H1 (cell line): ENCODE measurements at regions not wholly inside any gene's neighbourhood (a gene's known extent, or its start where the extent isn't known, plus 50 kb on each side); places are given as distances from the start of the nearest gene placed in this dataset.

ENCODE experiments used
- CTCF ChIA-PET: fragments of 300-600 bp; sonication (Branson Sonifier 250); formaldehyde crosslinking; loops from one replicate; lab custom pipeline; 2021; ENCODE audit not compliant: partially characterized antibody; lab: Charles Lee
- POLR2A ChIA-PET: fragments of 300-600 bp; sonication (Branson Sonifier 250); formaldehyde crosslinking; loops from one replicate; lab custom pipeline; 2021; ENCODE audit warnings: inconsistent platforms; ENCODE audit not compliant: partially characterized antibody; lab: Charles Lee
- DNase-seq, 2 experiments: peaks; one replicate each; pipeline versions ENCODE4 v3.0.0 to v3.0.0-alpha.2; 2010 to 2022; ENCODE audit warnings: low spot score in 2 of 2, low read depth in 1 of 2, mixed read lengths in 1 of 2
- FAIRE-seq: peaks from 2 replicates; lab custom pipeline; 2011; peaks lifted over from hg19 to GRCh38; lab: Jason Lieb, UNC
- H2AFZ ChIP-seq: 2 replicates; pipeline ENCODE4 v1.8.1; 2012; ENCODE audit warnings: low read length, inconsistent platforms
- H2AK5ac ChIP-seq: 2 replicates; pipeline ENCODE4 v1.6.1; 2013; ENCODE audit warnings: low read depth, low read length
- H2BK120ac ChIP-seq: replicated peaks from 2 replicates; pipeline ENCODE3; 2013; ENCODE audit warnings: low read depth, low read length, inconsistent platforms
- H2BK12ac ChIP-seq: 2 replicates; pipeline ENCODE4 v1.6.1; 2013; ENCODE audit warnings: low read depth, low read length
- H2BK15ac ChIP-seq: 2 replicates; pipeline ENCODE4 v1.6.1; 2013; ENCODE audit warnings: low read length
- H2BK20ac ChIP-seq: 2 replicates; pipeline ENCODE4 v1.6.1; 2013; ENCODE audit warnings: low read length
- H2BK5ac ChIP-seq: 2 replicates; pipeline ENCODE4 v1.6.1; 2013; ENCODE audit warnings: low read depth, low read length
- H3K14ac ChIP-seq: 2 replicates; pipeline ENCODE4 v1.6.1; 2013; ENCODE audit warnings: inconsistent platforms; ENCODE audit not compliant: insufficient read length
- H3K18ac ChIP-seq: 2 replicates; pipeline ENCODE4 v1.6.1; 2013; ENCODE audit warnings: low read length; ENCODE audit errors: extremely low read depth
- H3K23ac ChIP-seq: 2 replicates; pipeline ENCODE4 v1.6.1; 2013; ENCODE audit warnings: inconsistent platforms; ENCODE audit not compliant: insufficient read length
- H3K23me2 ChIP-seq: 2 replicates; pipeline ENCODE4 v1.6.1; 2013; ENCODE audit warnings: low read depth, low read length
- H3K27ac ChIP-seq: 2 replicates; pipeline ENCODE4 v1.6.1; 2011; ENCODE audit warnings: low read depth, low read length, inconsistent platforms
- H3K27me3 ChIP-seq, 4 experiments: replicated peaks in 1 of 4; 1 replicate in 1 of 4; 2 replicates in 3 of 4; pipeline versions ENCODE4 v1.6.1 to v1.8.1; 2011 to 2013; ENCODE audit warnings: low read length in 3 of 4, mild to moderate bottlenecking in 3 of 4, inconsistent platforms in 2 of 4, mixed read lengths in 2 of 4, moderate library complexity in 1 of 4; ENCODE audit not compliant: control insufficient read depth in 3 of 4, insufficient read depth in 3 of 4; ENCODE audit errors: extremely low read depth in 1 of 4
- H3K36me3 ChIP-seq, 4 experiments: 2 replicates each; pipeline versions ENCODE4 v1.6.1 to v1.8.1; 2011 to 2013; ENCODE audit warnings: mild to moderate bottlenecking in 4 of 4, low read length in 3 of 4, moderate library complexity in 2 of 4, control low read depth in 1 of 4, inconsistent platforms in 1 of 4; ENCODE audit not compliant: insufficient read depth in 4 of 4, control insufficient read depth in 2 of 4
- H3K4ac ChIP-seq: replicated peaks from 2 replicates; pipeline ENCODE3; 2013; ENCODE audit warnings: low read length, low read depth, mixed read lengths, inconsistent platforms; ENCODE audit not compliant: insufficient read length
- H3K4me1 ChIP-seq, 4 experiments: replicated peaks in 1 of 4; 1 replicate in 1 of 4; 2 replicates in 3 of 4; pipeline versions ENCODE4 v1.6.1 to v1.8.1; 2011 to 2013; ENCODE audit warnings: low read length in 3 of 4, inconsistent platforms in 2 of 4, mixed read lengths in 1 of 4; ENCODE audit not compliant: insufficient read depth in 4 of 4, control insufficient read depth in 3 of 4
- H3K4me2 ChIP-seq, 2 experiments: 2 replicates each; pipeline versions ENCODE4 v1.6.1 to v1.8.1; 2011 to 2013; ENCODE audit warnings: low read depth in 2 of 2, low read length in 2 of 2, control low read depth in 1 of 2, inconsistent platforms in 1 of 2, mild to moderate bottlenecking in 1 of 2; ENCODE audit not compliant: insufficient read depth in 1 of 2
- H3K4me3 ChIP-seq, 4 experiments: fragments of 200-600, 300-600 bp in 1 of 4; sonication (generic), shearing (Covaris generic), sonication (Bioruptor Twin) in 1 of 4; 2 replicates each; pipeline versions ENCODE4 v1.5.1 to v1.8.1; 2011 to 2016; ENCODE audit warnings: low read length in 4 of 4, low read depth in 3 of 4, control low read depth in 2 of 4, inconsistent platforms in 2 of 4, mild to moderate bottlenecking in 2 of 4, mixed read lengths in 1 of 4, moderate library complexity in 1 of 4; ENCODE audit not compliant: insufficient read depth in 2 of 4; ENCODE audit errors: extremely low read depth in 1 of 4
- H3K56ac ChIP-seq: replicated peaks from 2 replicates; pipeline ENCODE3; 2013; ENCODE audit warnings: low read depth, mild to moderate bottlenecking, mixed read lengths, low read length, inconsistent platforms; ENCODE audit not compliant: insufficient read length
- H3K79me1 ChIP-seq: 2 replicates; pipeline ENCODE4 v1.6.1; 2013; ENCODE audit warnings: low read depth, low read length, control low read depth
- H3K79me2 ChIP-seq, 2 experiments: 2 replicates each; pipeline versions ENCODE4 v1.6.1 to v1.8.1; 2012 to 2013; ENCODE audit warnings: low read length in 2 of 2, mild to moderate bottlenecking in 2 of 2, inconsistent platforms in 1 of 2; ENCODE audit not compliant: insufficient read depth in 2 of 2, control insufficient read depth in 1 of 2
- H3K9ac ChIP-seq, 4 experiments: replicated peaks in 1 of 4; 1 replicate in 1 of 4; 2 replicates in 3 of 4; pipeline versions ENCODE4 v1.6.1 to v1.8.1; 2011 to 2013; ENCODE audit warnings: low read depth in 3 of 4, low read length in 3 of 4, control low read depth in 2 of 4, mild to moderate bottlenecking in 2 of 4, moderate library complexity in 2 of 4, inconsistent platforms in 1 of 4; ENCODE audit errors: extremely low read depth in 1 of 4
- H3K9me3 ChIP-seq, 2 experiments: 2 replicates each; pipeline versions ENCODE4 v1.6.1 to v1.8.1; 2012 to 2013; ENCODE audit warnings: mild to moderate bottlenecking in 2 of 2, moderate library complexity in 2 of 2, control low read depth in 1 of 2, inconsistent platforms in 1 of 2, low read depth in 1 of 2, low read length in 1 of 2, mixed read lengths in 1 of 2; ENCODE audit not compliant: insufficient read depth in 2 of 2
- H4K20me1 ChIP-seq, 2 experiments: replicated peaks in 1 of 2; 2 replicates each; pipeline versions ENCODE3 to v1.8.1; 2011 to 2013; ENCODE audit warnings: inconsistent platforms in 2 of 2, low read length in 2 of 2, mild to moderate bottlenecking in 1 of 2; ENCODE audit not compliant: insufficient read depth in 2 of 2, control insufficient read depth in 1 of 2
- H4K5ac ChIP-seq: 2 replicates; pipeline ENCODE4 v1.6.1; 2013; ENCODE audit warnings: low read length, low read depth, mixed read lengths, inconsistent platforms; ENCODE audit not compliant: insufficient read length
- H4K8ac ChIP-seq: 2 replicates; pipeline ENCODE4 v1.8.0; 2013; ENCODE audit warnings: mild to moderate bottlenecking, moderate library complexity, low read length, inconsistent platforms; ENCODE audit not compliant: insufficient read depth; ENCODE audit errors: extremely low read depth
- H4K91ac ChIP-seq: replicated peaks from 2 replicates; pipeline ENCODE3; 2013; ENCODE audit warnings: low read length, mixed read lengths, inconsistent platforms; ENCODE audit not compliant: insufficient read length
- BCL11A ChIP-seq, 2 experiments: IDR thresholded peaks; one replicate each; pipeline ENCODE4 v1.6.1; 2011; ENCODE audit warnings: low read depth in 2 of 2, low read length in 2 of 2, mild to moderate bottlenecking in 2 of 2
- CBX5 ChIP-seq: fragments of 300-800, 300-1000 bp; sonication (generic); IDR thresholded peaks from 2 replicates; pipeline ENCODE4 v1.7.1; 2016; ENCODE audit warnings: antibody characterized with exemption, low read length, low read depth
- KDM5A ChIP-seq: fragments of 200-600 bp; IDR thresholded peaks from 2 replicates; pipeline ENCODE4 v1.7.1; 2012; ENCODE audit warnings: mild to moderate bottlenecking, low read length, inconsistent platforms, mixed read lengths
- RAD21 ChIP-seq, 2 experiments: IDR thresholded peaks in 1 of 2; conservative IDR thresholded peaks in 1 of 2; 2 replicates each; pipeline ENCODE4 v1.6.1; 2011; ENCODE audit warnings: low read depth in 2 of 2, low read length in 2 of 2, improper control_type of control experiment in 1 of 2, inconsistent platforms in 1 of 2, mild to moderate bottlenecking in 1 of 2, moderate library complexity in 1 of 2
- RFX5 ChIP-seq: IDR thresholded peaks from 2 replicates; pipeline ENCODE4 v1.6.1; 2011; ENCODE audit warnings: low read depth, low read length, improper control_type of control experiment, borderline replicate concordance
- SUZ12 ChIP-seq: fragments of 200-600 bp; sonication (generic); IDR thresholded peaks from 2 replicates; pipeline ENCODE4 v1.6.1; 2012; ENCODE audit warnings: mild to moderate bottlenecking, inconsistent platforms, low read length, moderate library complexity, mixed read lengths
- TAF1 ChIP-seq: IDR thresholded peaks from 2 replicates; pipeline ENCODE4 v1.6.1; 2011; ENCODE audit warnings: mild to moderate bottlenecking, low read depth, low read length
- TCF12 ChIP-seq: IDR thresholded peaks from 2 replicates; pipeline ENCODE4 v1.6.1; 2011; ENCODE audit warnings: low read depth, mild to moderate bottlenecking, low read length
- WGBS, 2 experiments: shearing (Covaris generic) in 1 of 2; methylation state at CpG; one replicate each; pipeline versions ENCODE4 v1.1.6 to v1.1.7; 2013 to 2015; ENCODE audit warnings: low lambda C conversion rate in 2 of 2, mixed read lengths in 2 of 2, inconsistent platforms in 1 of 2, low coverage in 1 of 2, missing lambda C conversion rate in 1 of 2; ENCODE audit not compliant: insufficient replicate concordance in 2 of 2, insufficient coverage in 1 of 2, insufficient read length in 1 of 2; ENCODE audit errors: extremely low coverage in 1 of 2, missing lambda C conversion rate in 1 of 2; 5-methylcytosine and 5-hydroxymethylcytosine counted together
- TF ChIP-seq, protein P1 (sequence below): IDR thresholded peaks from 2 replicates; pipeline ENCODE4 v1.6.1; 2012; ENCODE audit warnings: low read length, inconsistent platforms

DNA sequence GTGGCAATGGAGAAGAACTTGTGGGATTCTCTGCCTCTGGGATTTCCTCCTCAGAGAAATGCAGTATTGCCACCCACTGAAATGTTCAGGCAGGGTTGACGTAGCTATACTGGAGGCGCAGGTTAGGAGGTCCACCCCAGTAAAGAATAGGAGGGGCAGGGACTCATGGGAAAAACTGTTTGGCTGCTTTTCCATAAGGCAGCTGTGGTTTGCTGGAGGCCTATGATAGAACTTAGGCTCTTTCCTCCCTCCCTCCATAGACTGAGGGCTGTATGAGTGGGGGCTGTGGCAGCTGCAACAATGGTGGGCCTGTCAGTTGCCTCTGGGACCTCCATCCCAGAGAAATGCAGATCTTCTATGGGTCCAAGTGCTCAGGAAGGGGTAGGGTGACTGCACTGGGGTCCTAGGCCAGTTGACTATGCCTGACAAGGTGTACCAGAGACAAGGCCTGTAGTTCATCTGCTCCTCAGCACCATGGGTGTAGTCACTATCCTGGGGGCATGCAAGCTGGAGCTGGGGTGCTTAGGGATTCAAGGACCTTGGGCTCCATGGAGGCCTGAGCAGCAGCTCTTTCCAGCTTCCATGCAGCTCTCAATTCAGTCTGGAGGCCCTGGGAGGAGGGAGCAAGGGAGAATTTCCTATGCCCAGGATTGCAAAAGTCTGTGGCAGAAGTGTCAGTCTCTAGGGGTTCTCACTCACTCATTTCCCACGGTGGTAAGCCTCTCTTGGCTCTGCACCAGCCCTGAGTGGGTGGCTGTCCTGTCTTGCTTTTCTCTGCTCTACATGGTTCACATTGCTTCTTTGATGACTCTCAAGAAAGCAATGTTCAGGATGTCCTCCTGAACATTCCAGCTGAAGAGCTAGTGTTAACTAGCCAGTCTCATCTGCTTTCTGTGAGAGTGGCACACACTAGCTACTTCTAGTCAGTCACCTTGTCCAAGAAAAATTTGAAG, 353.0 kb downstream of the IDS start:
- POLR2A ChIA-PET, result no interaction called here
- 89% methylated on average over 3 of the region's 3 CpGs; no CpG with 5 or more reads in 1 of the 2 experiments for WGBS, 2 experiments
- FAIRE-seq, result no peak
- TF ChIP-seq RAD21 (IDR thresholded peaks at IDR 0.05 in 1 of 2, conservative IDR thresholded peaks at IDR 0.05 in 1 of 2; ENCODE audit: low read depth in 2 of 2, low read length in 2 of 2), result no peak
- no peak for TF ChIP-seq KDM5A
- TF ChIP-seq CBX5, result no peak
- no peak for TF ChIP-seq SUZ12
- TF ChIP-seq, protein P1, sequence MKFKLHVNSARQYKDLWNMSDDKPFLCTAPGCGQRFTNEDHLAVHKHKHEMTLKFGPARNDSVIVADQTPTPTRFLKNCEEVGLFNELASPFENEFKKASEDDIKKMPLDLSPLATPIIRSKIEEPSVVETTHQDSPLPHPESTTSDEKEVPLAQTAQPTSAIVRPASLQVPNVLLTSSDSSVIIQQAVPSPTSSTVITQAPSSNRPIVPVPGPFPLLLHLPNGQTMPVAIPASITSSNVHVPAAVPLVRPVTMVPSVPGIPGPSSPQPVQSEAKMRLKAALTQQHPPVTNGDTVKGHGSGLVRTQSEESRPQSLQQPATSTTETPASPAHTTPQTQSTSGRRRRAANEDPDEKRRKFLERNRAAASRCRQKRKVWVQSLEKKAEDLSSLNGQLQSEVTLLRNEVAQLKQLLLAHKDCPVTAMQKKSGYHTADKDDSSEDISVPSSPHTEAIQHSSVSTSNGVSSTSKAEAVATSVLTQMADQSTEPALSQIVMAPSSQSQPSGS, result no peak
- no peak for TF ChIP-seq BCL11A (IDR thresholded peaks at IDR 0.05; ENCODE audit: low read depth in 2 of 2, low read length in 2 of 2)
- no peak for TF ChIP-seq TCF12
- TF ChIP-seq RFX5, result no peak
- TF ChIP-seq TAF1, result no peak

More for the DNA sequence above, 353.0 kb downstream of the IDS start:
- no peak for DNase-seq
- H3K9ac ChIP-seq, result no peak overlapping the region
- H4K20me1 ChIP-seq, result no peaks in the 10 kb centered on the region
- H4K8ac ChIP-seq, result no peak overlapping the region
- H3K4me1 ChIP-seq, result no peaks in the 10 kb centered on the region; a peak in 1 of 7 replicates
- H2BK120ac ChIP-seq, result no peak overlapping the region
- H4K91ac ChIP-seq, result no peak overlapping the region
- H3K4me2 ChIP-seq, result no peak overlapping the region
- H3K18ac ChIP-seq, result no peak overlapping the region
- H3K23me2 ChIP-seq, result no peaks in the 10 kb centered on the region
- H3K56ac ChIP-seq, result no peak overlapping the region
- H3K79me1 ChIP-seq, result no peaks in the 10 kb centered on the region
- H2AFZ ChIP-seq, result no peak overlapping the region
- CTCF ChIA-PET, result interaction anchor here (0.6 kb wide), 1 partner anchor 37 kb away, joined by 3 read pairs; no protein-coding TSS in a partner anchor
- H2BK15ac ChIP-seq, result no peak overlapping the region
- H3K4ac ChIP-seq, result no peak overlapping the region
- no peak overlapping the region for H2BK12ac ChIP-seq
- no peaks in the 10 kb centered on the region for H3K36me3 ChIP-seq
- no peak overlapping the region for H2BK20ac ChIP-seq
- no peak overlapping the region for H3K14ac ChIP-seq
- H3K79me2 ChIP-seq, result no peaks in the 10 kb centered on the region
- no peak overlapping the region for H3K4me3 ChIP-seq
- H4K5ac ChIP-seq, result no peak overlapping the region
- H3K27me3 ChIP-seq, result no peaks in the 10 kb centered on the region
- H2AK5ac ChIP-seq, result no peak overlapping the region
- no peak overlapping the region for H2BK5ac ChIP-seq
- no peak overlapping the region for H3K23ac ChIP-seq
- H3K27ac ChIP-seq, result no peak overlapping the region
- H3K9me3 ChIP-seq, result no peaks in the 10 kb centered on the region
